PC-9 (cell line): ENCODE measurements at regions not wholly inside any gene's neighbourhood (a gene's known extent, or its start where the extent isn't known, plus 50 kb on each side); places are given as distances from the start of the nearest gene placed in this dataset.
A peak's percentile ranks its signal among the peaks of the same experiment; 100 is the strongest.
"Not testable (repeated sequence)": the region's sequence is repeated elsewhere in the genome, so short reads cannot be mapped to it uniquely, and the experiment has no call there.

Experiments used
- BruUV-seq: library from RNA; stranded (reverse); fragments of 400-500 nt; replicated peaks from 2 replicates; lab custom pipeline; 2021; lab: Mats Ljungman, UMichigan
- CTCF ChIA-PET: fragments of 300-600 bp; sonication (Branson Sonifier 250); formaldehyde crosslinking; loops from one replicate; lab custom pipeline; 2022; ENCODE audit warnings: antibody characterized with exemption; lab: Charles Lee
- POLR2A ChIA-PET: fragments of 300-600 bp; sonication (Branson Sonifier 250); formaldehyde crosslinking; loops from one replicate; lab custom pipeline; 2022; ENCODE audit warnings: antibody characterized with exemption; ENCODE audit not compliant: unreplicated experiment; lab: Charles Lee
- DNase-seq, 2 experiments: peaks; one replicate each; pipeline versions ENCODE4 v3.0.0 to v3.0.0-alpha.2; 2015 to 2022; ENCODE audit warnings: mixed read lengths in 1 of 2
- H2AFZ ChIP-seq: fragments of 200-600 bp; sonication (generic); 2 replicates; pipeline ENCODE4 v1.8.1; 2017; ENCODE audit warnings: antibody characterized with exemption
- H3F3A ChIP-seq: fragments of 200-600 bp; sonication (generic); 2 replicates; pipeline ENCODE4 v1.8.1; 2017; ENCODE audit warnings: antibody characterized with exemption, mild to moderate bottlenecking, low read depth; ENCODE audit not compliant: insufficient read depth
- H3K27ac ChIP-seq: fragments of 200-600 bp; sonication (generic); 2 replicates; pipeline ENCODE4 v1.6.1; 2016; ENCODE audit warnings: mixed run types
- H3K27me3 ChIP-seq: fragments of 200-600 bp; sonication (generic); 2 replicates; pipeline ENCODE4 v1.6.1; 2016; ENCODE audit warnings: low read depth, mixed run types; ENCODE audit not compliant: insufficient read depth
- H3K36me3 ChIP-seq: fragments of 200-600 bp; sonication (generic); 2 replicates; pipeline ENCODE4 v1.6.1; 2016; ENCODE audit warnings: low read depth, mixed run types
- H3K4me1 ChIP-seq: fragments of 200-600 bp; sonication (generic); replicated peaks from 2 replicates; pipeline ENCODE4 v1.6.1; 2016; ENCODE audit warnings: mixed run types; ENCODE audit not compliant: insufficient read depth
- H3K4me2 ChIP-seq: fragments of 200-600 bp; sonication (generic); 2 replicates; pipeline ENCODE4 v1.6.1; 2017; ENCODE audit warnings: mixed run types
- H3K4me3 ChIP-seq: fragments of 200-600 bp; sonication (generic); 2 replicates; pipeline ENCODE4 v1.6.1; 2016; ENCODE audit warnings: mixed run types
- H3K79me2 ChIP-seq: fragments of 200-600 bp; sonication (generic); 2 replicates; pipeline ENCODE4 v1.6.1; 2017; ENCODE audit warnings: low read depth, mixed run types
- H3K9me2 ChIP-seq: fragments of 200-600 bp; sonication (generic); 2 replicates; pipeline ENCODE4 v1.8.1; 2017; ENCODE audit warnings: mild to moderate bottlenecking; ENCODE audit not compliant: insufficient read depth
- H3K9me3 ChIP-seq: fragments of 200-600 bp; sonication (generic); 2 replicates; pipeline ENCODE4 v1.8.1; 2016; ENCODE audit warnings: low read depth; ENCODE audit not compliant: insufficient read depth
- H4K20me1 ChIP-seq: fragments of 200-600 bp; sonication (generic); 2 replicates; pipeline ENCODE4 v1.8.1; 2017; ENCODE audit not compliant: insufficient read depth
- CTCF ChIP-seq: fragments of 200-600 bp; sonication (generic); conservative IDR thresholded peaks from 2 replicates; pipeline ENCODE4 v1.6.1; 2017; ENCODE audit warnings: mixed run types, antibody characterized with exemption, mild to moderate bottlenecking, moderate library complexity
- EZH2 ChIP-seq: fragments of 200-600 bp; sonication (generic); IDR thresholded peaks from 2 replicates; pipeline ENCODE4 v1.8.0; 2017; ENCODE audit warnings: antibody characterized with exemption, low read depth
- intact Hi-C: fragments of 100-400 bp; cut with micrococcal nuclease; formaldehyde crosslinking; loops from one replicate; pipeline ENCODE4 v1.10.0; 2022; ENCODE audit not compliant: unreplicated experiment

GRCh38 chr1:30660241-30660640 lies 63.1 kb downstream of the MATN1 start:
- CTCF ChIA-PET: no interaction called here
- Histone ChIP-seq H2AFZ (no peak overlapping the region), H3K27ac (no peak overlapping the region), H4K20me1 (no peaks in the 10 kb centered on the region), H3K4me3 (no peak overlapping the region), H3F3A (no peaks in the 10 kb centered on the region), H3K36me3 (no peaks in the 10 kb centered on the region), H3K4me1 (peaks cover 11% of the 10 kb centered on the region), H3K4me2 (no peak overlapping the region), H3K79me2 (no peaks in the 10 kb centered on the region), H3K9me2 (no peaks in the 10 kb centered on the region), H3K27me3 (no peaks in the 10 kb centered on the region), H3K9me3 (no peaks in the 10 kb centered on the region)
- POLR2A ChIA-PET: no interaction called here
- BruUV-seq: no TSS peak
- TF ChIP-seq EZH2: no peak
- intact Hi-C loops: no loop called here
- DNase-seq: no peak

GRCh38 chr1:30659702-30660101 lies 63.7 kb downstream of the MATN1 start:
- peaks cover 13% of the 10 kb centered on the region for H3K4me1 ChIP-seq
- no peaks in the 10 kb centered on the region for H3K9me2 ChIP-seq
- no peaks in the 10 kb centered on the region for H3K9me3 ChIP-seq
- no peaks in the 10 kb centered on the region for H3K27me3 ChIP-seq
- no peak overlapping the region for H3K4me3 ChIP-seq
- H3K36me3 ChIP-seq: no peaks in the 10 kb centered on the region
- no peak overlapping the region for H3K4me2 ChIP-seq
- intact Hi-C loops: no loop called here
- CTCF ChIA-PET: no interaction called here
- no TSS peak for BruUV-seq
- H3K27ac ChIP-seq: no peak overlapping the region
- H4K20me1 ChIP-seq: no peaks in the 10 kb centered on the region
- DNase-seq: no peak
- TF ChIP-seq EZH2 (no peak), CTCF (no peak)
- no peaks in the 10 kb centered on the region for H3K79me2 ChIP-seq
- H3F3A ChIP-seq: no peaks in the 10 kb centered on the region
- POLR2A ChIA-PET: interaction anchor here (0.7 kb wide), 1 partner anchor 37 kb away, joined by 3 read pairs; no protein-coding TSS in a partner anchor
- H2AFZ ChIP-seq: no peak overlapping the region

GRCh38 chr1:30658375-30658774 lies 65.0 kb downstream of the MATN1 start:
- POLR2A ChIA-PET, intact Hi-C loops, H3K4me3 ChIP-seq, DNase-seq, H3K4me2 ChIP-seq, CTCF ChIA-PET, H2AFZ ChIP-seq, BruUV-seq, H3K36me3 ChIP-seq, H3K27ac ChIP-seq, H3K79me2 ChIP-seq, H3K9me3 ChIP-seq, H3K27me3 ChIP-seq, H3K9me2 ChIP-seq, H4K20me1 ChIP-seq, H3F3A ChIP-seq: not testable (repeated sequence)
- H3K4me1 ChIP-seq: peaks cover 27% of the 10 kb centered on the region

GRCh38 chr1:30658014-30658336 lies 65.4 kb downstream of the MATN1 start:
- Histone ChIP-seq H3K4me2 (peak overlapping the region; percentile 59), H3K27ac (no peak overlapping the region), H3K36me3 (no peaks in the 10 kb centered on the region), H3K79me2 (no peaks in the 10 kb centered on the region), H2AFZ (no peak overlapping the region), H3K9me2 (no peaks in the 10 kb centered on the region), H3K4me3 (no peak overlapping the region), H3K9me3 (no peaks in the 10 kb centered on the region), H3K4me1 (peaks cover 28% of the 10 kb centered on the region), H4K20me1 (no peaks in the 10 kb centered on the region), H3K27me3 (no peaks in the 10 kb centered on the region), H3F3A (no peaks in the 10 kb centered on the region)
- TF ChIP-seq EZH2 (no peak), CTCF (no peak)
- no TSS peak for BruUV-seq
- ChIA-PET CTCF (no interaction called here), POLR2A (no interaction called here)
- DNase-seq: no peak
- intact Hi-C loops: no loop called here
